ENCODE measurements at regions not wholly inside any gene's neighbourhood (a gene's known extent, or its start where the extent isn't known, plus 50 kb on each side); places are given as distances from the start of the nearest gene placed in this dataset.
A peak's percentile ranks its signal among the peaks of the same experiment; 100 is the strongest.
"Not testable (repeated sequence)": the region's sequence is repeated elsewhere in the genome, so short reads cannot be mapped to it uniquely, and the experiment has no call there.

DNA sequence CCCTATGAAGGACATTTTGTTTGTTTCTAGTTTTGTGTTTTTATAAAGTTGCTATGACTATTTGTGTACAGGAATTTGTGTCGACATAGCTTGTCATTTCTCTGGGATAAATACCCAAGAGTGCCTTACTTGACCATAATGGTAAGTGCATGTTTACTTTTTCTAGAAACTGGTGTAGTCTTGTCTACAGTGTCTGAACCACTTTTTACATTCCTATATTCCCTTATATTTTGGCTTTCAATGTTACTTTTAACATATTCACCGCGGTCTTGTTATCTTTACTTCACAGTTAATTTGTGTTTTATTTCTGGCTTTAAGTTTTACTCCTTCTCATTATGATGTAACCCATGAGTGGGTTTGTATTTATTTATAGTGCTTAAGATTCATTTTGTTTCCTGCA, 444.4 kb upstream of the RGS17 start:
- DNase-seq (ENCODE audit: low read depth in 3 of 3, low spot score in 2 of 3) = no peak

DNA sequence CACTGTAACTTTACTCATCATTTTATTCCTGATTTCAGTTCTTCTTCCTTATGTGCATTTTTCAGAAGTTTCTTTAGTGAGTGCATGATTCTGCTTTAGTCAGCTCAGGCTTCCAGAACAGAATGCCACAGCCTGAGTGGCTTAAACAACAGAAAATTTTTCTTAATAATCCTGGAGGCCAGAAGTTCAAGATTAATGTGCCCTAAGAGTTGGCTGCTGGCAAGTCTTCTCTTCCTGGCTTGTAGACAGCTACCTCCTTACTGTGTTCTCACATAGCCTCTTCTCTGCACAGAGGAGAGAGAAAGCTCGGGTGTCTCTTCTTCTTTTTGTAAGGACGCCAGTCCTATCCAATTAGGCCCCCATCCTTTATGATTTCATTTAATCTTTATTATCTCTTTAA, 443.1 kb upstream of the RGS17 start:
- no peak for DNase-seq (ENCODE audit: low read depth in 3 of 3, low spot score in 2 of 3)

DNA sequence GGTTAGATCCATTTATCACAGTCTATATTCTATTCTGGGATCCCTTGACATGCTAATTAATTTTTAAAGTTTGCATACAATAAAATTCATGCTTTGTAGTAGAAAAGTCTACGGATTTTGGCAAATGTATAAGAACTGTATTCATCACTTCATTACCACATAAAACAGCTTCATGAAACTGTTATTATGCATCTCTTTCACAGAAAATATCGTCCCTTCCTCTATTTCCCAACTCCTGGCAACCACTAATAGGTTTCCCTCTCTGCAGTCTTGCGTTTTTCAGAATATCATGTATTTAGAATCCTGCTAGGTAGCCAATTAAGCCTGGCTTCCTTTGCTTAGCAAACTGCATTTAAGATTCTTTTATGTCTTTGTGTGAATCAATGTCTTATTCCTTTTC, 441.3 kb upstream of the RGS17 start:
- no peak for DNase-seq (ENCODE audit: low read depth in 3 of 3, low spot score in 2 of 3)

DNA sequence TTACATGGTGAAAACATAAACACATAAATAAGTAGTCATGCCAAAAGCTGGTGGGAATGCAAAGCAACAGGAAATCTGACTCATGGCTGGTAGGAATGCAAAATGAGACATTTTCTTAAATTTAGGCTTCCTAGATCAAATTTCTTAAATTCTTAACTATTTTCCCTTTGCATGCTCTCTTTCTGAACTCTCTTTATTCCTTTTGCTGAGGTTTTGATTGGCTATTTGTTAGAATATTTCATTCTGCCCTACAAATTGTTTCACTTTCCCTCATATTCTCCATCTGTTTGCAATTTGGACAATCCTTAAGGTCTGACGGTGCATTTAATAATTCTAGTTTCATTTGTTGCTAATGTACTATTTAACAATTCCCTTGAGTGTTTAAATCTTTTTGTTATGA, 437.5 kb upstream of the RGS17 start:
- no peak for DNase-seq (ENCODE audit: low read depth in 3 of 3, low spot score in 2 of 3)

GRCh38 chr6:153564803-153565202, 433.7 kb upstream of the RGS17 start:
- no peak for DNase-seq (ENCODE audit: low read depth in 3 of 3, low spot score in 2 of 3)

- no peak for DNase-seq (ENCODE audit: low read depth in 3 of 3, low spot score in 2 of 3)
These were observed 431.9 kb upstream of the RGS17 start for GRCh38 chr6:153563001-153563400.

DNA sequence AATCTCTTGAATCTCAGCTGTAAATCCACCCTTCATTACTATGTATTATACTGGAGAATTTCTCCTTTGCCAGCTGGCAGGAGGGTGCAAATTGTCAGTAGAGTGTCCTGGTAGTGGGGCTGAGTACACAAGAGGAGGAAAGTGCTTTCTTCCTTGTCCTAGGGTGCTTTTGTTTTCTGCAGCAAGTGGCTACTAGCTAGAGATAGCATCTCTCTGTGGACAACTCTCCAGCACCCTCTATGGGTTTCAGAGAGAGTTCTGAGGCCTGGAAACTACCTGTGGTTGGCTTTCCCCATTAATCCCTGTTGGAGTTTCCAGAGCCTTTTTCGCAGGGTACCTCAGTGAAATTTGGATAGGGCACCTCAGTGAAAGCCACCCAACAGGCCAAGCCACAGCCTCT, 422.5 kb upstream of the RGS17 start:
- DNase-seq (ENCODE audit: low read depth in 3 of 3, low spot score in 2 of 3) = no peak

DNA sequence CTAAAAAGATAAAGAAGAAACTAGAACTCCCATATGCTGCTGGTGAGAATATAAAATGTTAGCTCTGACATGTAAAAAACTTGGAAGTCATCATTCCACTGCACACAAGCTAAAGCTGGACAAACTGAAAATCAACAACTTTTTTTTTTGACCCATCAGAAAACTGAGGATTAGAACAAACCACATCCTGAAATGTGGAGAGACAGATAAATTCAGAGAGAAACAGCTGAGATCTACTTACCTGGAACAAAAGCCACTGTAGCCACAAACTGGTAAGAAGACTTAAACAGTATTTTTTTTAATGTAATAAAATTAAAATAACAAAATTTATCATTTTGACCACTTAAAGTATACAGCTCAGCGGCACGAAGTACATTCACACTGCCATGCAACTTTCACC, 408.5 kb upstream of the RGS17 start:
- DNase-seq (ENCODE audit: low read depth in 3 of 3, low spot score in 2 of 3) = no peak

DNA sequence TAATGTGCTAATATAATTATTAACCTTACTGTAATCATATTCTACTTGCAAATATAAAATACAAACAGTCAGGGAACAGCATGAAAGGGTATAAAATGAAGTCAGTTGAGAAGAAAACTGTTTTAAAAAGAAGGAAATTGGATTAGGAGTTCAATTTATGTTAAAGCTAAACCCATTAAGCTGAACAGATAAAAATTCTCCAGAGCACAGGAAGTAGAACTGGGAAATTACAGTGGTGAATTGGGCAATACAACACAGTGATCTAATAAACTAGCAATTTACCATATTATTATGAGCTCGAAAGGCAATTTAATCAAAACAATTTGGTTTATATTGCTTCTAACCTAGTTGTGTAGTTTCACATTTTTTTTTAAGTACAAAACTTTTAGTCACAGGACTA, 407.4 kb upstream of the RGS17 start:
- no peak for DNase-seq (ENCODE audit: low read depth in 3 of 3, low spot score in 2 of 3)

GRCh38 chr6:153537422-153537821, 406.3 kb upstream of the RGS17 start:
- no peak for DNase-seq (ENCODE audit: low read depth in 3 of 3, low spot score in 2 of 3)

DNA sequence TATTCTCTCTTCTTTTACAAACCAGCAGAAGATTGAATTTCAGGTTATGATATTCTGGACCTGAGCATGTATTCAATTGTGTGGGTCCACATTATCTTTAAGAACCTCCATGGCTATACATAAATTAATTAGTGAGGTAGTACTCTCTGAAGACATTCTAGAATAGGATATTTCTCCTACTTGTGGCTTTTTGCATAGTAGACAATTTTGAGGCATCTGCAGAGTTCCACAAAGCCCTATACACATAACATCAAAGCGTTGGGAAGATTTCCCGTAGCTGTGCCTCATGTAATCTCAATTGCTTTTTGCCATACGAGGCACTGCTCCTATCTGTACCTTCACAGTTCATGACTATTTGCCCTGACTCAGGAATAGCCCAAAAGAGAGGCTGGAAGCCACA, 395.4 kb upstream of the RGS17 start:
- DNase-seq (ENCODE audit: low read depth in 3 of 3, low spot score in 2 of 3) = no peak

DNA sequence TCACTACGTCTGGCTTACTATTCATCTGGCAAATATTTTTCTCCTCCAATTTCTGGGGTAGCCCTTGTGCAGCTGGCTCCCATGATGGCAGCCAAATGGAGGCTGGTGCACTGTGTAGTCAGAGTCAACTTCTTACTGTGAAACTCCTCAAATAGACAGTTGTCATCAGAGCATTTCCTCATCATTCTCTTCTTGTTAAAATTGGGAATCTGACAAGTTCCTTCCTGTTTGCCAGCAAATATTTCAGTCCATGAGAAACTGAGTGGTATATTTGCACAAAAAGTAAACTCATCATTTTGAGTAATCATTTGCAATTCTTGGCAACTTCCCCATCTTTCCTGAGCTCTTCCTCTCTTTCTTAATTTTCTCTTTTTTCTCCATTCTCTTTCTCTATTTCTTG, 394.9 kb upstream of the RGS17 start:
- no peak for DNase-seq (ENCODE audit: low read depth in 3 of 3, low spot score in 2 of 3)

DNA sequence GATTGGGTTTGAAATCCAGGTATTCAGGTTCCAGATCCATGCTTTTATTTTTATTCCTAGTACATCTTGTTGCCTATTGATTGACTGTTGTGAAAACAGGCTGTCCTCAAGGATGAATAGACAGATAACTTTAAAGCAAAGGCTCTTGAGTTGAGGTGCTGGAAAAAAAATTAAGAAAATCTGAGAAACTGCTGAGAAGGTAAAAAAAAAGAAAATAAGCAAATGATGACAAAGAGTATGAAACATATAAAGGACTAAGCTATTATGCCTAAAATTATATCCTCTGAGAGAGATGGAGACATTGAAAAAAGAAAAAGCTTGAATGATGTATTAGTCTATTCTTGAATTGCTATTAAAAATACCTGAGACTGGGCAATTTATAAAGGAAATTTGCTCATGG, 392.3 kb upstream of the RGS17 start:
- no peak for DNase-seq (ENCODE audit: low read depth in 3 of 3, low spot score in 2 of 3)

GRCh38 chr6:153511896-153512496, 380.9 kb upstream of the RGS17 start:
- peak in 1 of 3 donors; percentile 9 for DNase-seq (ENCODE audit: low read depth in 3 of 3, low spot score in 2 of 3)

- no peak for DNase-seq (ENCODE audit: low read depth in 3 of 3, low spot score in 2 of 3)
These were observed 372.7 kb upstream of the RGS17 start for GRCh38 chr6:153503810-153504209.

DNA sequence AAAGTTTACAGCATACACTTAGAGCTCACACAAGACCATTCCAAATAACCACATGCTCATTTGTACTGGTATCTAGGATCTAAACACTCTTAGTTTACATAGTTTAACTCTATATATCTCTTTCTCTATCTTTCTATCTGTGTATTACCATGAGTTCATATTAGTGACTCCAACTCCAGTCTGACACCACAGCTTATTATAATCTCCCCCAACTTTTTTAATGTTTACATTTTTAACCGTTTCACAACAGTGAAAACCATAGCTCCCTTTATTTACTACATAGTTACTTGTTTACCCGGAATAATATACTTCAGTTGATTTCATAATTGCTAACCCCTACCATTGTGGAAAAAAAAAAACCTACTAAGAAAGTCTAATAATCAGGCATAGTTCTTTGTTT, 362.4 kb upstream of the RGS17 start:
- DNase-seq (ENCODE audit: low read depth in 3 of 3, low spot score in 2 of 3) = no peak

DNA sequence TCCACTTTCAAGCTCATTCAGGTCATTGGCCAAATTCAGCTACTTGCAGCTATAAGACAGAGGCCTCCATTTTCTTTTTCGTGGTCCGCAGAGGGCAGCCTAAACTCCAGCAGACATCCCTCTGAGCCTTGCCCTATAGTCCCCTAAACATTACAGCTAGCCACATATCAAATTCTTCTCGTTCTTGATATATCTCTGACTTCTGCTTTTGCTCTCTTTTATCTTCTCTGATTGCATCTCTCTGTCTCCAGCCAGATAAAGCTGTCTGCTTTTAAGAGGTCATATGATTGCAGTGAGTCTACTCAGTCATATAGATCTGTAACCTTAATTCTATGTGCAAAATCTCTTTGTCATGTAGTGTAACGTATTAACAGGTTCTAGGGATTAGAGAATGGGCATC, 358.4 kb upstream of the RGS17 start:
- no peak for DNase-seq (ENCODE audit: low read depth in 3 of 3, low spot score in 2 of 3)

- DNase-seq (ENCODE audit: low read depth in 3 of 3, low spot score in 2 of 3) = no peak
These were observed 357.2 kb upstream of the RGS17 start for GRCh38 chr6:153488267-153488666.

GRCh38 chr6:153485072-153485471, 354.0 kb upstream of the RGS17 start:
- DNase-seq (ENCODE audit: low read depth in 3 of 3, low spot score in 2 of 3) = no peak

DNA sequence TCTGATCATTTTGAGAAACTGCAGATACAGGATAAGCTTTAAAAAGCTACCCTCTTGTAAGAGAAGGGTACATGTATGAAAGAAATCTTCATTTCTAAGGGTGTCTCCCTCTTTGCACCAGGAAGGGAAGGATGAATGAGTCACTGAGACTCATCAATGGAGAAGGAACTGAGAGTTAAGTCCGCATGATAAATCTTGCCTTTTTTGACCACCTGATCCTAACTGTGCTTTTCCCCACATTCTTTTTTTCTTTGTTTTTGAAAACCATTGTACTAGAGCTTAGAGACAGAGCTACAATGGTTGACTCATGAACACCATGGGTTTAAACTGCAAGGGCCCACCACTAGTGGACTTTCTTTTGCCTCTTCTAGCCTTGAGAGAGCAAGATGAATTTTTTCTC, 353.0 kb upstream of the RGS17 start:
- DNase-seq (ENCODE audit: low read depth in 3 of 3, low spot score in 2 of 3) = no peak

DNA sequence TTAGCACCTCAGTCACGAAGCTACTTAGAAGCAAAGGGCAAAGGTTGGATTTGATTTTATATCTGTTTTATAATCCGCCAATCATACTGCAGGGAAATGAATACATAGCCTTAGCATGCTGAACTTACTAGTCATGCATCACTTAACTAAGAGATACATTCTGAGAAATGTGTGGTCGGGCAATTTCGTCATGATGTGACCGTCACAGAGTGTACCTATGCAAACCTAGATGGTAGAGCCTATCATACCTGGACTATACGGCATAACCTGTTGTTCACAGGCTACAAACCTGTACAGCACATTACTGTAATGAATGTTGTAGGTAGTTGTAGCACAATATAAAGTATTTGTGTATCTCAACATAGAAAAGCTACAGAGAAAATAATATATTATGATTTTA, 345.2 kb upstream of the RGS17 start:
- DNase-seq (ENCODE audit: low read depth in 3 of 3, low spot score in 2 of 3) = no peak

DNA sequence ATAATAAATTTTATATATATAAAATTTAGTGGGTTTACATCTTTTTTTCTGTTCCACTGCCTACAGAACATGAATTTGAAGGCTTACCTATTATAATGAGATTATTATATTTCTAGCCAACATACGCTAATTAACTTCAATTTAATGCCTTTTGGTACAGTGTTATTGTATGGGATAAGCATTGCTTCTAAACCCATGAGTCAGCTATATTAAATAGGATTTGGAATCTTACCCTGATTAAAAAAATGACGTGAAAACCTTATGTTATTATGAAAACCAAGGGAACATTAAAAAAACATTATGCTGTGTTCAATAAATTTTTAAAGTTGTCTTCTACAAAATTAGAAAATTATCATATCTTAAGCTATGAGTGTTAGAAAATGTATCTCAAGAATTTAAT, 334.0 kb upstream of the RGS17 start:
- no peak for DNase-seq (ENCODE audit: low read depth in 3 of 3, low spot score in 2 of 3)

GRCh38 chr6:153449279-153449678, 318.2 kb upstream of the RGS17 start:
- DNase-seq (ENCODE audit: low read depth in 3 of 3, low spot score in 2 of 3) = no peak

DNA sequence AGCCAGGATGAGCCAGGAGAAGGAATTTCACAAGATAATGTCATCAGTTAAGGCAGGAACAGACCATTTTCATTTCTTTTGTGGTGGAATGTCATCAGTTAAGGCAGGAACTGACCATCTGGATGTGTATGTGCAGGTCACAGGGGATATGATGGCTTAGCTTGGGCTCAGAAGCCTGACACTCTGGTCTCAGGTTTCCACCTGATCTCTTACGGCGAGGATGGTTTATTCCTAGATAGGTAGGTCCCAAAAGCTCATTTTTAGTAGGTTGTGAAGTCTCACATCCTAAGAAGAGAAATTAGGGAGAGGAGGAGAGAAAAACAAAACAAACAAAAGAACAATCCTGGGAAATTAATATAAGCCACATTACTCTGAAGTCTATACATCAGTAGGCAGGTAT, 311.7 kb upstream of the RGS17 start:
- DNase-seq (ENCODE audit: low read depth in 3 of 3, low spot score in 2 of 3) = not testable (repeated sequence)
